Body of pancreas (tissue), 4 donors: ENCODE measurements at regions not wholly inside any gene's neighbourhood (a gene's known extent, or its start where the extent isn't known, plus 50 kb on each side); places are given as distances from the start of the nearest gene placed in this dataset.

Experiments
- POLR2A ChIP-seq, 3 donors: fragments of 450-650 bp; IDR thresholded peaks; one replicate each; pipeline ENCODE4 v1.6.1; 2016; ENCODE audit warnings: antibody characterized with exemption in 3 of 3, mild to moderate bottlenecking in 2 of 3
- TF ChIP-seq, protein P1 (sequence below), 7 experiments: fragments of 450-650 bp in 4 of 7; fragments of 200-600 bp in 3 of 7; sonication (generic) in 3 of 7; IDR thresholded peaks; one replicate each; pipeline ENCODE4 v1.5.1; 2016 to 2019; ENCODE audit warnings: antibody characterized with exemption in 7 of 7

DNA sequence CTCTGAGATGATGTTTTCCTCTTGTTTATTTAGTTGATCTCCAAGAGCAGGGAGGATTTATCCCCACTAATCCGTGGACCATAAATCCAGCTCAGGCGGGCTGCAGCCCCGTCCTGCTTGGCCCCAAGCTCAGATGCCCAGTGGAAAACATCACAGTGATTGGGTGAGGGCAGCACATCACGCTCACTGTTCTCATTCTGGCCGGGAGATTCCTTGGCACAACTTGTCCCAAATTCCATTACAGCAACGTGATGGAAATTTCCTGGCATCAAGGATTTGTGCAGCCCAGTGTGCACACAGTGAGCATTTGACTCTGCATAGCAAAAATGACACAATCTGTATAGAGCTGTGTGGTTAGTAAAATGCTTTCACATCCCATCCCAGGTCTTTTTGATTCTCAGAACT is 96.8 kb downstream of the VAPA start:
- TF ChIP-seq, protein P1, sequence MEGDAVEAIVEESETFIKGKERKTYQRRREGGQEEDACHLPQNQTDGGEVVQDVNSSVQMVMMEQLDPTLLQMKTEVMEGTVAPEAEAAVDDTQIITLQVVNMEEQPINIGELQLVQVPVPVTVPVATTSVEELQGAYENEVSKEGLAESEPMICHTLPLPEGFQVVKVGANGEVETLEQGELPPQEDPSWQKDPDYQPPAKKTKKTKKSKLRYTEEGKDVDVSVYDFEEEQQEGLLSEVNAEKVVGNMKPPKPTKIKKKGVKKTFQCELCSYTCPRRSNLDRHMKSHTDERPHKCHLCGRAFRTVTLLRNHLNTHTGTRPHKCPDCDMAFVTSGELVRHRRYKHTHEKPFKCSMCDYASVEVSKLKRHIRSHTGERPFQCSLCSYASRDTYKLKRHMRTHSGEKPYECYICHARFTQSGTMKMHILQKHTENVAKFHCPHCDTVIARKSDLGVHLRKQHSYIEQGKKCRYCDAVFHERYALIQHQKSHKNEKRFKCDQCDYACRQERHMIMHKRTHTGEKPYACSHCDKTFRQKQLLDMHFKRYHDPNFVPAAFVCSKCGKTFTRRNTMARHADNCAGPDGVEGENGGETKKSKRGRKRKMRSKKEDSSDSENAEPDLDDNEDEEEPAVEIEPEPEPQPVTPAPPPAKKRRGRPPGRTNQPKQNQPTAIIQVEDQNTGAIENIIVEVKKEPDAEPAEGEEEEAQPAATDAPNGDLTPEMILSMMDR (IDR thresholded peaks at IDR 0.05): no peak
- TF ChIP-seq POLR2A (IDR thresholded peaks at IDR 0.05): peak in 2 of 3 donors; percentile 41 to 46
